Astrocyte (in vitro differentiated cells and primary cell): ENCODE measurements at regions not wholly inside any gene's neighbourhood (a gene's known extent, or its start where the extent isn't known, plus 50 kb on each side); places are given as distances from the start of the nearest gene placed in this dataset.

ENCODE experiments used
- EZH2 ChIP-seq: IDR thresholded peaks from 2 replicates; pipeline ENCODE4 v1.6.1; 2012; ENCODE audit warnings: mild to moderate bottlenecking, low read length, inconsistent platforms; ENCODE audit not compliant: insufficient read depth
- TF ChIP-seq, protein P1 (sequence below): IDR thresholded peaks from 2 replicates; pipeline ENCODE4 v1.5.1; 2011; ENCODE audit warnings: low read depth, mild to moderate bottlenecking, inconsistent platforms, low read length, moderate library complexity; ENCODE audit not compliant: insufficient read depth

DNA sequence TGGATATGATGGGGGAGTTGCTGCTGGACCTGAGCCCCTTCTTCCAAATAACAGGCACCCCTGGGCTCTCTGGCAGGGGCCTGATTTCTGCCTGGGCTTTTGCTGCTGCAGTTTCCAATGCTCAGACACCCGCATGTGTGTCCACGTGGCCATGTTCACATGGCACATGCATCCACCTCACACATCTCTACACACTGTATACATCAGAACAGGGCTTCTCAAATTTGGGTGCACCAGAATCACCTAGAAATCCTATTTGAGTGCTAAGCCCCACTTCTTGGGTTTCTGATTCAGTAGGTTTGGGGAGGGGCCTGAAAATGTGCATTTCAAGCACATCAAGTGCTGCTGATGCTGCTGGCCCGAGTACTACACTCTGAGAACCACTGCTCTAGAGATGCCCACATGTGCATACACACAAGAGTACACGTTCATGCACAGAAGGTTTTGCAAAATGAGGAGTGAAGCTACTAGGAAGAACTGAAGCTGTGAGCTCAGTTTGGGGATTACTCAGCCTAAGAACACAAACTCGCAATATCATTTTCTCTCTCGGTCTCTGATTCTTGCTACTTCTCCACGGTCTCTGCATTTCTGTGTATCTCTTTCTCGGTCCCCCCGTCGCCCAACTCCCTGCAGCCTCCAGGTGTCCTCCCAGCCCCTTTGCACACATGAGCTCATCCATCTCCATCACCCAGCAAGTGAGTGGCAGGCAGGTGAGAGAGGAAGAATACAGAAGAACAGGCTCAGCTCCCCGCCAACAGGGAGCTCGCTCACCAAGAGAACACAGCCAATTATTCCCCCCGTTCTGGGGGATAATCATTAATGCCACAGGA, 97.0 kb downstream of the PCDH1 start:
- TF ChIP-seq, protein P1, sequence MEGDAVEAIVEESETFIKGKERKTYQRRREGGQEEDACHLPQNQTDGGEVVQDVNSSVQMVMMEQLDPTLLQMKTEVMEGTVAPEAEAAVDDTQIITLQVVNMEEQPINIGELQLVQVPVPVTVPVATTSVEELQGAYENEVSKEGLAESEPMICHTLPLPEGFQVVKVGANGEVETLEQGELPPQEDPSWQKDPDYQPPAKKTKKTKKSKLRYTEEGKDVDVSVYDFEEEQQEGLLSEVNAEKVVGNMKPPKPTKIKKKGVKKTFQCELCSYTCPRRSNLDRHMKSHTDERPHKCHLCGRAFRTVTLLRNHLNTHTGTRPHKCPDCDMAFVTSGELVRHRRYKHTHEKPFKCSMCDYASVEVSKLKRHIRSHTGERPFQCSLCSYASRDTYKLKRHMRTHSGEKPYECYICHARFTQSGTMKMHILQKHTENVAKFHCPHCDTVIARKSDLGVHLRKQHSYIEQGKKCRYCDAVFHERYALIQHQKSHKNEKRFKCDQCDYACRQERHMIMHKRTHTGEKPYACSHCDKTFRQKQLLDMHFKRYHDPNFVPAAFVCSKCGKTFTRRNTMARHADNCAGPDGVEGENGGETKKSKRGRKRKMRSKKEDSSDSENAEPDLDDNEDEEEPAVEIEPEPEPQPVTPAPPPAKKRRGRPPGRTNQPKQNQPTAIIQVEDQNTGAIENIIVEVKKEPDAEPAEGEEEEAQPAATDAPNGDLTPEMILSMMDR = no peak
- no peak for TF ChIP-seq EZH2
